Activated CD4-positive, alpha-beta memory T cell treated with anti-CD3 and anti-CD28 coated beads, Interleukin-2, amount 10 ng/mL, durations not matched to agents 7 days and 5 days (primary cell): ENCODE measurements at regions not wholly inside any gene's neighbourhood (a gene's known extent, or its start where the extent isn't known, plus 50 kb on each side); places are given as distances from the start of the nearest gene placed in this dataset.

ENCODE experiments used
- CTCF ChIA-PET: fragments of 350-600 bp; sonication (Branson Sonifier 250); formaldehyde crosslinking; loops from one replicate; lab custom pipeline; 2021; ENCODE audit warnings: antibody characterized with exemption, inconsistent platforms; lab: Charles Lee
- POLR2A ChIA-PET: fragments of 350-600 bp; sonication (Branson Sonifier 250); formaldehyde crosslinking; loops from one replicate; lab custom pipeline; 2021; ENCODE audit warnings: antibody characterized with exemption; lab: Charles Lee
- DNase-seq: peaks from one replicate; pipeline ENCODE4 v3.0.0-alpha.2; 2020
- H3K27ac Mint-ChIP-seq: one replicate; pipeline ENCODE4 v1.8.0; 2021; ENCODE audit warnings: mild to moderate bottlenecking, mixed read lengths
- H3K27me3 Mint-ChIP-seq: one replicate; pipeline ENCODE4 v1.8.0; 2021; ENCODE audit warnings: mixed read lengths
- H3K36me3 Mint-ChIP-seq: one replicate; pipeline ENCODE4 v1.8.0; 2021; ENCODE audit warnings: low read depth, mixed read lengths
- H3K4me1 Mint-ChIP-seq: one replicate; pipeline ENCODE4 v1.8.0; 2021; ENCODE audit warnings: mixed read lengths
- H3K4me3 Mint-ChIP-seq: one replicate; pipeline ENCODE4 v1.8.0; 2021; ENCODE audit warnings: mild to moderate bottlenecking, mixed read lengths
- H3K9me3 Mint-ChIP-seq: one replicate; pipeline ENCODE4 v1.8.0; 2021; ENCODE audit warnings: mixed read lengths

- DNase-seq, result no peak
- H3K27me3 Mint-ChIP-seq, result peaks cover 4% of the 10 kb centered on the region
- POLR2A ChIA-PET, result no interaction called here
- H3K27ac Mint-ChIP-seq, result no peak overlapping the region
- H3K9me3 Mint-ChIP-seq, result no peaks in the 10 kb centered on the region
- H3K36me3 Mint-ChIP-seq, result no peaks in the 10 kb centered on the region
- H3K4me3 Mint-ChIP-seq, result no peak overlapping the region
- no peaks in the 10 kb centered on the region for H3K4me1 Mint-ChIP-seq
- CTCF ChIA-PET, result no interaction called here
Observed at GRCh38 chr13:76522083-76522755, 364.0 kb downstream of the KCTD12 start.

GRCh38 chr13:76519685-76520084 is 366.5 kb downstream of the KCTD12 start:
- H3K4me3 Mint-ChIP-seq, result no peak overlapping the region
- no peaks in the 10 kb centered on the region for H3K4me1 Mint-ChIP-seq
- DNase-seq, result no peak
- peaks cover 12% of the 10 kb centered on the region for H3K27me3 Mint-ChIP-seq
- ChIA-PET CTCF (no interaction called here), POLR2A (no interaction called here)
- no peak overlapping the region for H3K27ac Mint-ChIP-seq
- no peaks in the 10 kb centered on the region for H3K36me3 Mint-ChIP-seq
- no peaks in the 10 kb centered on the region for H3K9me3 Mint-ChIP-seq

GRCh38 chr13:76516586-76516985 is 369.6 kb downstream of the KCTD12 start:
- no peak overlapping the region for H3K27ac Mint-ChIP-seq
- CTCF ChIA-PET, result no interaction called here

GRCh38 chr13:76516013-76516412 is 370.2 kb downstream of the KCTD12 start:
- CTCF ChIA-PET, result no interaction called here
- no peak overlapping the region for H3K4me3 Mint-ChIP-seq
- no peak overlapping the region for H3K27ac Mint-ChIP-seq
- POLR2A ChIA-PET, result no interaction called here
- no peaks in the 10 kb centered on the region for H3K4me1 Mint-ChIP-seq
- H3K27me3 Mint-ChIP-seq, result peaks cover 12% of the 10 kb centered on the region
- no peaks in the 10 kb centered on the region for H3K36me3 Mint-ChIP-seq
- no peaks in the 10 kb centered on the region for H3K9me3 Mint-ChIP-seq
- no peak for DNase-seq

More at GRCh38 chr13:76516586-76516985, 369.6 kb downstream of the KCTD12 start:
- POLR2A ChIA-PET, result no interaction called here
- H3K4me3 Mint-ChIP-seq, result no peak overlapping the region
- no peak for DNase-seq
- no peaks in the 10 kb centered on the region for H3K9me3 Mint-ChIP-seq
- H3K4me1 Mint-ChIP-seq, result no peaks in the 10 kb centered on the region
- H3K27me3 Mint-ChIP-seq, result peaks cover 12% of the 10 kb centered on the region
- H3K36me3 Mint-ChIP-seq, result no peaks in the 10 kb centered on the region

- no peak for DNase-seq
- no peaks in the 10 kb centered on the region for H3K9me3 Mint-ChIP-seq
- no peak overlapping the region for H3K4me3 Mint-ChIP-seq
- peaks cover 11% of the 10 kb centered on the region for H3K27me3 Mint-ChIP-seq
- H3K4me1 Mint-ChIP-seq, result no peaks in the 10 kb centered on the region
- H3K36me3 Mint-ChIP-seq, result no peaks in the 10 kb centered on the region
- no peak overlapping the region for H3K27ac Mint-ChIP-seq
- POLR2A ChIA-PET, result no interaction called here
- CTCF ChIA-PET, result no interaction called here
Observed at GRCh38 chr13:76512721-76513145, 373.5 kb downstream of the KCTD12 start.

- no peak for DNase-seq
- no peaks in the 10 kb centered on the region for H3K4me1 Mint-ChIP-seq
- H3K36me3 Mint-ChIP-seq, result no peaks in the 10 kb centered on the region
- H3K27ac Mint-ChIP-seq, result no peak overlapping the region
- H3K9me3 Mint-ChIP-seq, result no peaks in the 10 kb centered on the region
- ChIA-PET POLR2A (no interaction called here), CTCF (no interaction called here)
- peaks cover 5% of the 10 kb centered on the region for H3K27me3 Mint-ChIP-seq
- no peak overlapping the region for H3K4me3 Mint-ChIP-seq
Observed at GRCh38 chr13:76505437-76505836, 380.8 kb downstream of the KCTD12 start.

GRCh38 chr13:76503766-76504165 is 382.4 kb downstream of the KCTD12 start:
- POLR2A ChIA-PET, result no interaction called here
- CTCF ChIA-PET, result no interaction called here
- Mint-ChIP-seq H3K4me3 (no peak overlapping the region), H3K4me1 (no peaks in the 10 kb centered on the region), H3K9me3 (no peaks in the 10 kb centered on the region), H3K36me3 (no peaks in the 10 kb centered on the region), H3K27ac (no peak overlapping the region), H3K27me3 (peaks cover 12% of the 10 kb centered on the region)
- DNase-seq, result no peak

GRCh38 chr13:76503291-76503690 is 382.9 kb downstream of the KCTD12 start:
- Mint-ChIP-seq H3K4me3 (no peak overlapping the region), H3K27ac (no peak overlapping the region), H3K4me1 (no peaks in the 10 kb centered on the region), H3K36me3 (no peaks in the 10 kb centered on the region), H3K9me3 (no peaks in the 10 kb centered on the region), H3K27me3 (peaks cover 12% of the 10 kb centered on the region)
- CTCF ChIA-PET, result interaction anchor here (0.9 kb wide), 1 partner anchor 29 kb away, joined by 3 read pairs; no protein-coding TSS in a partner anchor
- POLR2A ChIA-PET, result no interaction called here
- DNase-seq, result no peak

GRCh38 chr13:76500894-76501293 is 385.3 kb downstream of the KCTD12 start:
- Mint-ChIP-seq H3K4me3 (no peak overlapping the region), H3K9me3 (no peaks in the 10 kb centered on the region), H3K36me3 (no peaks in the 10 kb centered on the region), H3K4me1 (no peaks in the 10 kb centered on the region), H3K27ac (no peak overlapping the region), H3K27me3 (peaks cover 10% of the 10 kb centered on the region)
- CTCF ChIA-PET, result no interaction called here
- no peak for DNase-seq
- POLR2A ChIA-PET, result no interaction called here

GRCh38 chr13:76499891-76500290 is 386.3 kb downstream of the KCTD12 start:
- CTCF ChIA-PET, result no interaction called here
- POLR2A ChIA-PET, result no interaction called here
- no peaks in the 10 kb centered on the region for H3K4me1 Mint-ChIP-seq
- H3K36me3 Mint-ChIP-seq, result no peaks in the 10 kb centered on the region
- H3K27me3 Mint-ChIP-seq, result peaks cover 8% of the 10 kb centered on the region
- H3K27ac Mint-ChIP-seq, result no peak overlapping the region
- no peak for DNase-seq
- no peak overlapping the region for H3K4me3 Mint-ChIP-seq
- no peaks in the 10 kb centered on the region for H3K9me3 Mint-ChIP-seq

- Mint-ChIP-seq H3K4me3 (no peak overlapping the region), H3K27ac (no peak overlapping the region), H3K9me3 (no peaks in the 10 kb centered on the region), H3K4me1 (no peaks in the 10 kb centered on the region), H3K27me3 (peaks cover 7% of the 10 kb centered on the region), H3K36me3 (no peaks in the 10 kb centered on the region)
- POLR2A ChIA-PET, result no interaction called here
- CTCF ChIA-PET, result no interaction called here
- no peak for DNase-seq
Observed at GRCh38 chr13:76489274-76489673, 396.9 kb downstream of the KCTD12 start.

GRCh38 chr13:76481738-76482137 is 404.5 kb downstream of the KCTD12 start:
- Mint-ChIP-seq H3K27ac (no peak overlapping the region), H3K4me1 (no peaks in the 10 kb centered on the region), H3K27me3 (no peaks in the 10 kb centered on the region), H3K36me3 (no peaks in the 10 kb centered on the region), H3K9me3 (no peaks in the 10 kb centered on the region), H3K4me3 (no peak overlapping the region)
- DNase-seq, result no peak
- CTCF ChIA-PET, result no interaction called here
- POLR2A ChIA-PET, result no interaction called here

GRCh38 chr13:76474966-76475365 is 411.2 kb downstream of the KCTD12 start:
- H3K27me3 Mint-ChIP-seq, result peaks cover 3% of the 10 kb centered on the region
- H3K36me3 Mint-ChIP-seq, result no peaks in the 10 kb centered on the region
- no peak overlapping the region for H3K4me3 Mint-ChIP-seq
- no peaks in the 10 kb centered on the region for H3K9me3 Mint-ChIP-seq
- H3K27ac Mint-ChIP-seq, result no peak overlapping the region
- ChIA-PET POLR2A (no interaction called here), CTCF (interaction anchor here (2.7 to 5.2 kb wide), 2 partner anchors 599 to 780 kb away, joined by 14 to 36 read pairs; no protein-coding TSS in a partner anchor)
- H3K4me1 Mint-ChIP-seq, result no peaks in the 10 kb centered on the region
- DNase-seq, result no peak

GRCh38 chr13:76474356-76474755 is 411.8 kb downstream of the KCTD12 start:
- POLR2A ChIA-PET, result no interaction called here

More at GRCh38 chr13:76474356-76474755, 411.8 kb downstream of the KCTD12 start:
- no peak for DNase-seq
- Mint-ChIP-seq H3K9me3 (no peaks in the 10 kb centered on the region), H3K4me3 (no peak overlapping the region), H3K36me3 (no peaks in the 10 kb centered on the region), H3K27me3 (peaks cover 3% of the 10 kb centered on the region), H3K27ac (no peak overlapping the region), H3K4me1 (no peaks in the 10 kb centered on the region)
- CTCF ChIA-PET, result interaction anchor here (0.6 to 5.2 kb wide), 5 partner anchors 17 to 779 kb away, joined by 3 to 36 read pairs (median 11); no protein-coding TSS in a partner anchor
